Kidney (tissue), 13 donors: ENCODE measurements at regions not wholly inside any gene's neighbourhood (a gene's known extent, or its start where the extent isn't known, plus 50 kb on each side); places are given as distances from the start of the nearest gene placed in this dataset.

Source experiments
- DNase-seq, 5 donors: peaks; one replicate each; pipeline ENCODE4 v3.0.0-alpha.2; 2013 to 2020
- FAIRE-seq: peaks from 2 replicates; lab custom pipeline; 2012; peaks lifted over from hg19 to GRCh38; lab: Jason Lieb, UNC
- H3K27ac ChIP-seq, 2 donors: one replicate each; pipeline ENCODE4 v1.7.0; 2013; ENCODE audit warnings: low read depth in 2 of 2, low read length in 2 of 2, inconsistent platforms in 1 of 2
- H3K27me3 ChIP-seq: one replicate; pipeline ENCODE4 v1.7.1; 2013; ENCODE audit warnings: low read length, inconsistent platforms; ENCODE audit not compliant: control insufficient read depth, insufficient read depth
- H3K36me3 ChIP-seq, 3 donors: one replicate each; pipeline versions ENCODE4 v1.7.0 to v1.7.1; 2013; ENCODE audit warnings: low read length in 3 of 3, control low read depth in 1 of 3, inconsistent platforms in 1 of 3; ENCODE audit not compliant: insufficient read depth in 3 of 3, control insufficient read depth in 2 of 3
- H3K4me1 ChIP-seq, 3 donors: one replicate each; pipeline versions ENCODE4 v1.7.0 to v1.7.1; 2013; ENCODE audit warnings: low read length in 3 of 3, inconsistent platforms in 1 of 3, low read depth in 1 of 3; ENCODE audit not compliant: control insufficient read depth in 2 of 3, insufficient read depth in 2 of 3
- H3K4me3 ChIP-seq, 3 donors: one replicate each; pipeline versions ENCODE4 v1.7.0 to v1.8.1; 2013; ENCODE audit warnings: low read length in 3 of 3, control low read depth in 1 of 3, inconsistent platforms in 1 of 3
- H3K9ac ChIP-seq, 3 donors: one replicate each; pipeline versions ENCODE4 v1.7.0 to v1.7.1; 2013; ENCODE audit warnings: low read length in 3 of 3, control low read depth in 1 of 3, inconsistent platforms in 1 of 3
- H3K9me3 ChIP-seq, 3 donors: one replicate each; pipeline versions ENCODE4 v1.7.0 to v1.7.1; 2013; ENCODE audit warnings: low read length in 3 of 3, control low read depth in 1 of 3, inconsistent platforms in 1 of 3; ENCODE audit not compliant: control insufficient read depth in 2 of 3, insufficient read depth in 1 of 3
- CTCF ChIP-seq: IDR thresholded peaks from 3 replicates; pipeline ENCODE4 v1.5.1; 2012; ENCODE audit warnings: mild to moderate bottlenecking, moderate library complexity, borderline replicate concordance; ENCODE audit not compliant: insufficient read depth; ENCODE audit errors: extremely low read depth
- intact Hi-C: fragments of 100-400 bp; cut with DNase I; formaldehyde crosslinking; loops from one replicate; pipeline ENCODE4 v1.11.1; 2022
- donor health status: control.
- donor health status: control.
- donor health status: control.
- donor health status: control.
- donor health status: control.
- donor health status: DM: yes; HTN: yes; CAD: no.
- donor health status: Normal renal cell carcinoma (clear cell type).

GRCh38 chr6:155974359-155974758 lies 518.7 kb upstream of the NOX3 start:
- H3K4me1 ChIP-seq = no peaks in the 10 kb centered on the region
- no peaks in the 10 kb centered on the region for H3K36me3 ChIP-seq
- DNase-seq (peak in 2 of 5 donors; percentile 25 to 49), FAIRE-seq (no peak)
- H3K27me3 ChIP-seq = no peaks in the 10 kb centered on the region
- intact Hi-C loops = no loop called here
- H3K9me3 ChIP-seq = no peaks in the 10 kb centered on the region
- H3K27ac ChIP-seq = no peak overlapping the region
- H3K9ac ChIP-seq = no peak overlapping the region
- no peak overlapping the region for H3K4me3 ChIP-seq
- TF ChIP-seq CTCF = no peak

- H3K9me3 ChIP-seq = no peaks in the 10 kb centered on the region
- no peak for FAIRE-seq
Measured at GRCh38 chr6:155970876-155971708, 515.5 kb upstream of the NOX3 start.

GRCh38 chr6:155970472-155970871 lies 514.8 kb upstream of the NOX3 start:
- DNase-seq = no peak
- no peaks in the 10 kb centered on the region for H3K27me3 ChIP-seq

More at GRCh38 chr6:155970876-155971708, 515.5 kb upstream of the NOX3 start:
- H3K27me3 ChIP-seq = no peaks in the 10 kb centered on the region
- intact Hi-C loops = no loop called here
- no peak overlapping the region for H3K4me3 ChIP-seq
- no peaks in the 10 kb centered on the region for H3K36me3 ChIP-seq
- no peak overlapping the region for H3K9ac ChIP-seq
- DNase-seq = no peak
- no peaks in the 10 kb centered on the region for H3K4me1 ChIP-seq
- no peak for TF ChIP-seq CTCF
- no peak overlapping the region for H3K27ac ChIP-seq

More at GRCh38 chr6:155970472-155970871, 514.8 kb upstream of the NOX3 start:
- no peaks in the 10 kb centered on the region for H3K9me3 ChIP-seq
- intact Hi-C loops = no loop called here
- no peak for TF ChIP-seq CTCF
- no peak overlapping the region for H3K4me3 ChIP-seq
- FAIRE-seq = no peak
- H3K27ac ChIP-seq = no peak overlapping the region
- H3K4me1 ChIP-seq = no peaks in the 10 kb centered on the region
- H3K36me3 ChIP-seq = no peaks in the 10 kb centered on the region
- H3K9ac ChIP-seq = no peak overlapping the region
